Ishikawa (cell line): ENCODE measurements at regions not wholly inside any gene's neighbourhood (a gene's known extent, or its start where the extent isn't known, plus 50 kb on each side); places are given as distances from the start of the nearest gene placed in this dataset.

Experiments used
- CEBPB ChIP-seq: IDR thresholded peaks from 2 replicates; pipeline ENCODE4 v1.6.1; 2012
- CREB1 ChIP-seq: IDR thresholded peaks from 2 replicates; pipeline ENCODE4 v1.6.1; 2012; ENCODE audit warnings: low read depth
- EGR1 ChIP-seq: IDR thresholded peaks from 2 replicates; pipeline ENCODE4 v1.6.1; 2012
- EP300 ChIP-seq: IDR thresholded peaks from 2 replicates; pipeline ENCODE4 v1.6.1; 2012; ENCODE audit warnings: borderline replicate concordance
- FOXM1 ChIP-seq: IDR thresholded peaks from 2 replicates; pipeline ENCODE4 v1.6.1; 2012; ENCODE audit warnings: low read depth, borderline replicate concordance
- NFIC ChIP-seq: IDR thresholded peaks from 2 replicates; pipeline ENCODE4 v1.6.1; 2012
- RAD21 ChIP-seq: IDR thresholded peaks from 2 replicates; pipeline ENCODE4 v1.6.1; 2012; ENCODE audit warnings: low read depth
- TAF1 ChIP-seq: IDR thresholded peaks from 2 replicates; pipeline ENCODE4 v1.6.1; 2012; ENCODE audit warnings: low read depth, mild to moderate bottlenecking
- TCF12 ChIP-seq: IDR thresholded peaks from 2 replicates; pipeline ENCODE4 v1.6.1; 2012; ENCODE audit warnings: low read depth
- TEAD4 ChIP-seq: IDR thresholded peaks from 2 replicates; pipeline ENCODE4 v1.6.1; 2012
- USF1 ChIP-seq: IDR thresholded peaks from 2 replicates; pipeline ENCODE4 v1.6.1; 2012
- YY1 ChIP-seq: IDR thresholded peaks from 2 replicates; pipeline ENCODE4 v1.6.1; 2012; ENCODE audit warnings: low read depth
- ZBTB7A ChIP-seq: IDR thresholded peaks from 2 replicates; pipeline ENCODE4 v1.6.1; 2012; ENCODE audit warnings: low read depth
- TF ChIP-seq, protein P1 (sequence below): IDR thresholded peaks from 2 replicates; pipeline ENCODE4 v1.6.1; 2012
- TF ChIP-seq, protein P2 (sequence below): IDR thresholded peaks from 2 replicates; pipeline ENCODE4 v1.6.1; 2012; ENCODE audit warnings: low read depth, mild to moderate bottlenecking

DNA sequence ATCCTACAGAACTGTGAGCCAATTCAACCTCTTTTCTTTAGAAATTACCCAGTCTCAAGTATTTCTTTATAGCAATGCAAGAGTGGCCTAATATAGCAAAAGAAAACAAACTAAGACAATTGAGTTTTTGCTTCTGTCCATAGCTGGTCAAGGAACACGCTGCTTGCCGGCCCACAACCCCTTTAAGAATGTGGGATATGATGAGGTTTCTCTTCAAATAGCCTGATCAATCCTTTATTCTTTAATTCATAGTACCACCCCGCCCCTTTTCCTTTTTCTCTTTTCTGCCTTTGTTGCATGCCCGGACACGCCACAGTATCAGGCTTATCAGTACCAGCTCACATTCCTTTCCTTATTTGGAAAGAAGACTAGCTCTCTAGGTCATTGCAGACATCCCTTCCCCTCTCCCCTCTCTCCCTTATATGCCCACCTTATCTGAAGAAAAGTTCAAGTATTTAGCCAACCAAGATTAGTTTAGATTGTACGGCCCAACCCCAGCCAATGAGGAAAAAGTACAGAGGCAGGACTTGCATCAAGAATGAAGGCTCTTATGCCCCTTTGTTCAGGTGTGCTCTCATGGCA is 404.5 kb downstream of the OCA2 start:
- no peak for TF ChIP-seq RAD21
- TF ChIP-seq TAF1: no peak
- TF ChIP-seq CEBPB: no peak
- TF ChIP-seq FOXM1: no peak
- no peak for TF ChIP-seq NFIC
- TF ChIP-seq, protein P1, sequence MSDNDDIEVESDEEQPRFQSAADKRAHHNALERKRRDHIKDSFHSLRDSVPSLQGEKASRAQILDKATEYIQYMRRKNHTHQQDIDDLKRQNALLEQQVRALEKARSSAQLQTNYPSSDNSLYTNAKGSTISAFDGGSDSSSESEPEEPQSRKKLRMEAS: no peak
- TF ChIP-seq CREB1: no peak
- TF ChIP-seq EP300: no peak
- no peak for TF ChIP-seq ZBTB7A
- no peak for TF ChIP-seq USF1
- no peak for TF ChIP-seq TEAD4

DNA sequence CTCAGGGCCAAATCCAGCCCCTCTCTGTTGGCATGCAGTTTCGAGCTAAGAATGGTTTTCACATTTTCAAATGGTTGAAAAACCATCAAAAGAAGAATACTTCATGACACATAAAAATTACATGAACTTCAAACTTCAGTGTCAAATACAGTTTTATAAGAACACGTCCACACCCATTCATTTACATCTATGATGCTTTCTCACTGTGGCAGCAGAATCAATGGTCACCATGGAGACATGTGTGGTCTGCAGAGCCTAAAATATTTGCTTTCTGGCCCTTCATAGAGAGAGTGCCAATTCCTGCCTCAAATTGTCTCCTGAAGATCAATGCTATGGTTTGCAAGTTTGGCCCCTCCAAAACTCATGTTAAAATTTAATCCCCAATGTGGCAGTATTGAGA is 405.8 kb downstream of the OCA2 start:
- TF ChIP-seq, protein P2, sequence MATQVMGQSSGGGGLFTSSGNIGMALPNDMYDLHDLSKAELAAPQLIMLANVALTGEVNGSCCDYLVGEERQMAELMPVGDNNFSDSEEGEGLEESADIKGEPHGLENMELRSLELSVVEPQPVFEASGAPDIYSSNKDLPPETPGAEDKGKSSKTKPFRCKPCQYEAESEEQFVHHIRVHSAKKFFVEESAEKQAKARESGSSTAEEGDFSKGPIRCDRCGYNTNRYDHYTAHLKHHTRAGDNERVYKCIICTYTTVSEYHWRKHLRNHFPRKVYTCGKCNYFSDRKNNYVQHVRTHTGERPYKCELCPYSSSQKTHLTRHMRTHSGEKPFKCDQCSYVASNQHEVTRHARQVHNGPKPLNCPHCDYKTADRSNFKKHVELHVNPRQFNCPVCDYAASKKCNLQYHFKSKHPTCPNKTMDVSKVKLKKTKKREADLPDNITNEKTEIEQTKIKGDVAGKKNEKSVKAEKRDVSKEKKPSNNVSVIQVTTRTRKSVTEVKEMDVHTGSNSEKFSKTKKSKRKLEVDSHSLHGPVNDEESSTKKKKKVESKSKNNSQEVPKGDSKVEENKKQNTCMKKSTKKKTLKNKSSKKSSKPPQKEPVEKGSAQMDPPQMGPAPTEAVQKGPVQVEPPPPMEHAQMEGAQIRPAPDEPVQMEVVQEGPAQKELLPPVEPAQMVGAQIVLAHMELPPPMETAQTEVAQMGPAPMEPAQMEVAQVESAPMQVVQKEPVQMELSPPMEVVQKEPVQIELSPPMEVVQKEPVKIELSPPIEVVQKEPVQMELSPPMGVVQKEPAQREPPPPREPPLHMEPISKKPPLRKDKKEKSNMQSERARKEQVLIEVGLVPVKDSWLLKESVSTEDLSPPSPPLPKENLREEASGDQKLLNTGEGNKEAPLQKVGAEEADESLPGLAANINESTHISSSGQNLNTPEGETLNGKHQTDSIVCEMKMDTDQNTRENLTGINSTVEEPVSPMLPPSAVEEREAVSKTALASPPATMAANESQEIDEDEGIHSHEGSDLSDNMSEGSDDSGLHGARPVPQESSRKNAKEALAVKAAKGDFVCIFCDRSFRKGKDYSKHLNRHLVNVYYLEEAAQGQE: no peak
- no peak for TF ChIP-seq FOXM1
- no peak for TF ChIP-seq USF1

GRCh38 chr15:27692438-27692837 is 406.7 kb downstream of the OCA2 start:
- TF ChIP-seq, protein P2: no peak
- TF ChIP-seq EGR1 (no peak), EP300 (no peak)

DNA sequence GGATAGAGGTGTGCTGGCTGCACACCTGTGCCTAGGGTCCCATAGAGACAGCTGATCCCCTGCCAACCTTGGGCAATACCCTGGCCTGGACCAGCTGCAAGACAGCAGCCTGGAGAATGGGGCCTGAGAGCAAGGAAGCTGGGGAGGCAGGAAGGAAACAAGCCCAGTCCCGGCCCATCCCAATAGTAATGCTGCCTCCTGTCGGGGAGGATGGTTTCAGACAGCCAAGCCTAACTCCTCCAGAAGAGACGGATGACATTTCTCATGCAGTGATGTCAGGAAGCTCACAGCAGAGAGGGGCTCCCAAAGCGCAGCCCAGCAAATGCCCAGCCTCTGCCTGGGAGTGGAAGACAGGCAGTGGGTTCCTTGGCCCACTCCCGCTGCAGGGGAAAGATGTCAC is 408.8 kb downstream of the OCA2 start:
- TF ChIP-seq NFIC (no peak), EGR1 (no peak), CREB1 (no peak), EP300 (no peak), TEAD4 (no peak), CEBPB (no peak), FOXM1 (no peak), YY1 (no peak), ZBTB7A (no peak), TAF1 (no peak), TCF12 (no peak), USF1 (no peak), RAD21 (no peak)
- TF ChIP-seq, protein P2: no peak
- TF ChIP-seq, protein P1: no peak

GRCh38 chr15:27686971-27687370 is 412.1 kb downstream of the OCA2 start:
- no peak for TF ChIP-seq EP300
- TF ChIP-seq TAF1: no peak
- no peak for TF ChIP-seq EGR1
- no peak for TF ChIP-seq CEBPB
- TF ChIP-seq ZBTB7A: no peak
- TF ChIP-seq FOXM1: no peak
